HTR-8/SVneo (cell line): ENCODE measurements at regions not wholly inside any gene's neighbourhood (a gene's known extent, or its start where the extent isn't known, plus 50 kb on each side); places are given as distances from the start of the nearest gene placed in this dataset.

Experiments used
- DNase-seq: peaks from one replicate; pipeline ENCODE4 v3.0.0; 2011; ENCODE audit warnings: low spot score, mixed read lengths; ENCODE audit not compliant: insufficient read length
- FAIRE-seq: peaks from 2 replicates; lab custom pipeline; 2011; peaks lifted over from hg19 to GRCh38; lab: Jason Lieb, UNC

GRCh38 chr19:31223740-31224534 lies 125.3 kb downstream of the TSHZ3 start:
- no peak for DNase-seq
- FAIRE-seq: peak; percentile 58

- DNase-seq (no peak), FAIRE-seq (peak; percentile 58)
Observed at GRCh38 chr19:31220540-31220939, 128.7 kb downstream of the TSHZ3 start.

GRCh38 chr19:31214997-31215396 lies 134.2 kb downstream of the TSHZ3 start:
- DNase-seq: peak; percentile 29

GRCh38 chr19:31214086-31214485 lies 135.2 kb downstream of the TSHZ3 start:
- DNase-seq: peak; percentile 94

More at GRCh38 chr19:31214997-31215396, 134.2 kb downstream of the TSHZ3 start:
- FAIRE-seq: no peak

GRCh38 chr19:31211088-31211487 lies 138.1 kb downstream of the TSHZ3 start:
- FAIRE-seq (no peak), DNase-seq (no peak)

More at GRCh38 chr19:31214086-31214485, 135.2 kb downstream of the TSHZ3 start:
- FAIRE-seq: peak; percentile 94

GRCh38 chr19:31205887-31206518 lies 143.2 kb downstream of the TSHZ3 start:
- FAIRE-seq (no peak), DNase-seq (no peak)

- no peak for DNase-seq
- no peak for FAIRE-seq
Observed at GRCh38 chr19:31204115-31204514, 145.1 kb downstream of the TSHZ3 start.

GRCh38 chr19:31185261-31185660 lies 164.0 kb downstream of the TSHZ3 start:
- FAIRE-seq (no peak), DNase-seq (no peak)

- FAIRE-seq: no peak
Observed at GRCh38 chr19:31181535-31181934, 167.7 kb downstream of the TSHZ3 start.

GRCh38 chr19:31180907-31181306 lies 168.3 kb downstream of the TSHZ3 start:
- DNase-seq (no peak), FAIRE-seq (no peak)

More at GRCh38 chr19:31181535-31181934, 167.7 kb downstream of the TSHZ3 start:
- no peak for DNase-seq

GRCh38 chr19:31179471-31179852 lies 169.8 kb downstream of the TSHZ3 start:
- DNase-seq: no peak
- FAIRE-seq: peak; percentile 91

GRCh38 chr19:31178833-31179470 lies 170.3 kb downstream of the TSHZ3 start:
- FAIRE-seq (no peak), DNase-seq (no peak)

- DNase-seq: no peak
- FAIRE-seq: no peak
Observed at GRCh38 chr19:31177246-31177645, 172.0 kb downstream of the TSHZ3 start.

- DNase-seq: no peak
- no peak for FAIRE-seq
Observed at GRCh38 chr19:31175564-31176348, 173.5 kb downstream of the TSHZ3 start.

- DNase-seq (no peak), FAIRE-seq (no peak)
Observed at GRCh38 chr19:31174948-31175347, 174.3 kb downstream of the TSHZ3 start.

GRCh38 chr19:31173991-31174390 lies 175.2 kb downstream of the TSHZ3 start:
- no peak for FAIRE-seq
- DNase-seq: no peak

GRCh38 chr19:31171936-31172335 lies 177.3 kb downstream of the TSHZ3 start:
- DNase-seq: no peak
- no peak for FAIRE-seq

- DNase-seq (no peak), FAIRE-seq (no peak)
Observed at GRCh38 chr19:31170046-31170445, 179.2 kb downstream of the TSHZ3 start.

- DNase-seq (no peak), FAIRE-seq (peak; percentile 33)
Observed at GRCh38 chr19:31168106-31168625, 181.1 kb downstream of the TSHZ3 start.

GRCh38 chr19:31167690-31168089 lies 181.5 kb downstream of the TSHZ3 start:
- DNase-seq: no peak
- no peak for FAIRE-seq
